ENCODE measurements at regions not wholly inside any gene's neighbourhood (a gene's known extent, or its start where the extent isn't known, plus 50 kb on each side); places are given as distances from the start of the nearest gene placed in this dataset.

GRCh38 chr13:109412283-109412901 is 374.0 kb downstream of the IRS2 start:
- TF ChIP-seq TAF1 (IDR thresholded peaks at IDR 0.05; ENCODE audit: borderline replicate concordance, insufficient read depth, low read length), result no peak
- no peak for TF ChIP-seq SIN3A (IDR thresholded peaks at IDR 0.05; ENCODE audit: borderline replicate concordance, insufficient read depth, low read length)
- no peak for TF ChIP-seq REST (IDR thresholded peaks at IDR 0.05; ENCODE audit: insufficient read depth in 1 of 2, low read depth in 2 of 2, low read length in 2 of 2)
- TF ChIP-seq POLR2AphosphoS5 (IDR thresholded peaks at IDR 0.05; ENCODE audit: low read depth, low read length), result no peak
- TF ChIP-seq FOXP2 (optimal IDR thresholded peaks at IDR 0.05; ENCODE audit: borderline replicate concordance, extremely low read depth, extremely low read length, insufficient read depth), result no peak

DNA sequence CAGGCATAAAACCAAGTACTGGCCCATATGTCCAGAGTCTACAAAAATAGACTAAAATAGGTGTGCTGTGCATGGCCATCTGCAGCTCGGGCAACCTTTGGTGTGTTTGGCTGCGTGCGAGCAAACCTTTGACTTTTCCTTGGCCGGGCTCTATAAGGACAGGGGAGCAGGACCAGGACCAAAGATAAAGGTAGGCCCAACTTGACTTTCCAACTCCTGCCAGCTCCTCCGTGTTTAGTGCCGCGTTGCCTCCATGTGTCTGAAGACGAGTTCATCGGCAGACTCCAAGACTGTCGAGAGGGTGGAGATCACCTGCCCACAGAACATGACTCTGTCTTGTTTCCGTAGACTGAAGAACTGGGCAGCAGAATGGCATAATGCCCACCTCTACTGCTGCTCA is 375.5 kb downstream of the IRS2 start:
- TF ChIP-seq POLR2AphosphoS5 (IDR thresholded peaks at IDR 0.05; ENCODE audit: low read depth, low read length) (no peak), TAF1 (IDR thresholded peaks at IDR 0.05; ENCODE audit: borderline replicate concordance, insufficient read depth, low read length) (no peak), SIN3A (IDR thresholded peaks at IDR 0.05; ENCODE audit: borderline replicate concordance, insufficient read depth, low read length) (no peak), FOXP2 (optimal IDR thresholded peaks at IDR 0.05; ENCODE audit: borderline replicate concordance, extremely low read depth, extremely low read length, insufficient read depth) (no peak), REST (IDR thresholded peaks at IDR 0.05; ENCODE audit: insufficient read depth in 1 of 2, low read depth in 2 of 2, low read length in 2 of 2) (no peak)

- TF ChIP-seq TAF1 (IDR thresholded peaks at IDR 0.05; ENCODE audit: borderline replicate concordance, insufficient read depth, low read length) (no peak), SIN3A (IDR thresholded peaks at IDR 0.05; ENCODE audit: borderline replicate concordance, insufficient read depth, low read length) (no peak), REST (IDR thresholded peaks at IDR 0.05; ENCODE audit: insufficient read depth in 1 of 2, low read depth in 2 of 2, low read length in 2 of 2) (no peak), FOXP2 (optimal IDR thresholded peaks at IDR 0.05; ENCODE audit: borderline replicate concordance, extremely low read depth, extremely low read length, insufficient read depth) (no peak), POLR2AphosphoS5 (IDR thresholded peaks at IDR 0.05; ENCODE audit: low read depth, low read length) (no peak)
These were observed 377.6 kb downstream of the IRS2 start for GRCh38 chr13:109408591-109409382.

GRCh38 chr13:109406376-109406992 is 379.9 kb downstream of the IRS2 start:
- TF ChIP-seq REST (IDR thresholded peaks at IDR 0.05; ENCODE audit: insufficient read depth in 1 of 2, low read depth in 2 of 2, low read length in 2 of 2), result no peak
- TF ChIP-seq POLR2AphosphoS5 (IDR thresholded peaks at IDR 0.05; ENCODE audit: low read depth, low read length), result no peak
- TF ChIP-seq TAF1 (IDR thresholded peaks at IDR 0.05; ENCODE audit: borderline replicate concordance, insufficient read depth, low read length), result no peak
